ENCODE measurements at regions not wholly inside any gene's neighbourhood (a gene's known extent, or its start where the extent isn't known, plus 50 kb on each side); places are given as distances from the start of the nearest gene placed in this dataset.
"Not testable (repeated sequence)": the region's sequence is repeated elsewhere in the genome, so short reads cannot be mapped to it uniquely, and the experiment has no call there.

GRCh38 chr20:20791664-20792568 lies 79.5 kb upstream of the RALGAPA2 start:
- no peak for DNase-seq

- DNase-seq, result no peak
Measured at GRCh38 chr20:20788308-20788707, 75.9 kb upstream of the RALGAPA2 start.

DNA sequence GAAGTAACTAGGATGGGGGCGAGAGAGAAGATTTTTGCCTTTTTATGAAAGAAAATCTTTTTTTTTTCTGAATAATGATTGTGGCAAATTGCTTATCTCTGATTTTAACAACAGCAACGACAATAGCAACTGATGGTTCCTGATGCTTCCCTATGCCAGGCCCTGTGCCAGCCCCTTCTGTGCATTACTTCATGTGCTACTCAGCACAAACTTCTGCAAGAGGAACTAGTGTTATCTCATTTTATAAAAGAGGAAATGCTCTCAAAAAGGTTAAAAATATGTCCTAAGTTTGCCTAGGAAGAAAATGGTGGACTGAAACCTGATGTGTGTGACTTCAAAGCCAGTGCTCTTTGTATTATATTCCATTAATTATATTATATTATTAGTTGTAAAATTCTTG lies 74.0 kb upstream of the RALGAPA2 start:
- DNase-seq, result no peak

DNA sequence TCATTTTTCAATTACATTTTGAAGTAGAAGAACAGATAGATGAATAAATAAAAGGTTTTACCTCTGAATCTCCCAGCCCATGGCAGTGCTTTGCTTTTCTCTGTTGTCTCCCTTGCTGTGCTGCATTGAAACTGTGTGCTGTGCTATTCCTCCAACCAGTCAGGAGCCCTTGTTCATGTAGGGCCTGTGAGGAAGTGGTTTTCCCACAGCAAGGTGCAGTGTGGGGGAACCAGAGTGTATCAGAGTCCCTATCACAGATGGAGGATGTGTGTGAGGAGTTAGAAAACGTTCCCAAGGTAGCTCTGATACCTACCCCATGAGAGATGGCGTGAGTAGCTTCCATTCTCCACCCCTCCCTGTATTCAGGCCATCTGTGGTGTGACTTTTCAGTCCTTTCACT lies 72.8 kb upstream of the RALGAPA2 start:
- no peak for DNase-seq

DNA sequence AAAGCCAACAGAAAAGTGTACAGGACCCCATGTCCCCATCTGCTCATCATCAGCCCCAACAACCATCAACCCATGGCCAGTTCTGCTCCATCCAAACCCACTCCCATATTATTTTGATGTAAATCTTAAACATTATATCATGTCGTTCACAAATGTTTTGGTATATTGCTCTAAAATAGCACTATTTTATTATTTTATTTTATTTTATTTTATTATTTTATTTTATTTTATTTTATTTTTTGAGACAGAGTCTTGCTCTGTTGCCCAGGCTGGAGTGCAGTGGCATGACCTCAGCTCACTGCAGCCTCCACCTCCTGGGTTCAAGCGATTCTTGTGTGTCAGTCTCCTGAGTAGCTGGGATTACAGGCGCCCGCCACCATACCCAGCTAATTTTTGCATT lies 72.0 kb upstream of the RALGAPA2 start:
- DNase-seq, result not testable (repeated sequence)

DNA sequence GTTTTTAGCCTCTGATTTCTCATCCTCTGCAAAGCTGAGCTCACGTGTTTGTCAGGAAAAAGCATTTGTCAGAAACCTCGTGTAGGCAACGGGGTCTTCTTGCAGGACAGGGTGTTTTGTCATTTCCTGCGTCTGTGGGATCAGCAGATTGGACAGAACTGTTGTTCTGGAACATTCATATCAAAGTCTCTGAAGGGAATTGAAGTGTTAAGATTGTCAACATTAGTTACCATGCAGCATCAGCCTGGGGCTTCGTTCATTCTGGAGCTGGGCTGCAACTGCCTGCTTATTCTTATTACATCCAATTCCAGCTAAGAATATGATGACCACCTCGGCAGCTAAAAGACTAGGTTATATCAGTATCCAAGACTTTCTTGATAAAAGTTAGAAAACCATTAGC lies 71.0 kb upstream of the RALGAPA2 start:
- DNase-seq, result no peak

- no peak for DNase-seq
Measured at GRCh38 chr20:20782755-20783154, 70.3 kb upstream of the RALGAPA2 start.

GRCh38 chr20:20782231-20782630 lies 69.8 kb upstream of the RALGAPA2 start:
- peak; percentile 36 for DNase-seq

- no peak for DNase-seq
Measured at GRCh38 chr20:20781029-20781428, 68.6 kb upstream of the RALGAPA2 start.

DNA sequence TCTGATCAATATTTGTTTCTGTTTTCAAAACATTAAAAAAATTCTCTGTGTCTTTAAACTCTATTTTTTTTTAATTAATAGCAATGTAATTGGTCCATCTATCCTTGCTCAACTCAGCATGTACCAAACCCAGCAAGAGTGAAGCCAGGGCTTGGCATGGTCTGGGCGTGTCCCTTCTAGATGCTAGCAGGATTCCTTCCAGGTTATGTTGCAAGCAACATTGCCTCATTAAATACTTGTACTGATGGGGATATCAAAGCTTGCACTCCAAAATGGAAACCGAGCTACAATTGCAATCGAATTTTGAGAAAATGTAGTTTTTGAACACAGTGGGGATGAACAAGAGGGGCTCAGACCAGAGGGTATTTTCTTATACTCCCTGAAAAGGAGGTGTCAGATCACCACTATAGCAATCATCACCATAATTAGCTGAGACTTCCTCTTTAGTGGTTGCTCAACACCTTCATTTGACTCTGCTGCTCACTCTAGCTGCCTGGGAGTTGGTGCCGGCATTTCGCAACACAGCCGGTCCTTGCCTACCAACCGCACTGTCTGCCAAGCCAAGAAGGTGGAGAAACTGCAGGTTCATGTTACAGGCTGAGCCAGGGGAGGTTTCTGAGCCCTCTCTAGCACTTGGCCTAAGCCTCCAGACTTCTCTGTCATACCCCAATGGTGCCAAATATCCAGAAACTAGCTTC lies 67.8 kb upstream of the RALGAPA2 start:
- DNase-seq, result no peak

- DNase-seq, result peak; percentile 83
Measured at GRCh38 chr20:20778676-20779075, 66.2 kb upstream of the RALGAPA2 start.

DNA sequence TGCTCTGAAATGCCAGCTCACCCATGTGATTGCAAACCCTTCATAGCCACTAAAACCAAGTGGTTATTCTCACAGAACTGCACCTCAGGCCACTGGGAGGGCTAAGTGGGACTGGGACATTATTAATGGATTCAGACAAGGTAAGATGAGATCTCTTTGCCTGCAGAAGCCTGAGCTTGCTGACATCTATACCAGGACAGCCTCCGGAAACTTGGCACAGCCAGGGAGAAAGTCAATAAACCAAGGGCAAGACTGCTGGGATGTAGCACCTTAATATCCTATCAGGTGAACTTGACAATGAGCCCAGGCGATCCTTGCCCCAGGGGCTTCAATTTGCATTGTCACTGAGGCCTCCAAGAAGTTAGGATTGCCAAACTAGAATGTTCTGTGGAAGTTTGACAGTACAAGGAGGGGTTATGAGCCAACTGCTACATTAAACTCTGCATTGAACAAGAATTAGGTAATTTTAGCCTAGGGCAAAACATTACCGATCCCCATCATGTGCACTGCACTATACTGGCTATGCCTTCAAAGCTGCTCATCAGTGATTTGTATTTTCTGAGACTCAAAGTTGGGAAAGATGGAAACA lies 60.1 kb upstream of the RALGAPA2 start:
- DNase-seq, result no peak

DNA sequence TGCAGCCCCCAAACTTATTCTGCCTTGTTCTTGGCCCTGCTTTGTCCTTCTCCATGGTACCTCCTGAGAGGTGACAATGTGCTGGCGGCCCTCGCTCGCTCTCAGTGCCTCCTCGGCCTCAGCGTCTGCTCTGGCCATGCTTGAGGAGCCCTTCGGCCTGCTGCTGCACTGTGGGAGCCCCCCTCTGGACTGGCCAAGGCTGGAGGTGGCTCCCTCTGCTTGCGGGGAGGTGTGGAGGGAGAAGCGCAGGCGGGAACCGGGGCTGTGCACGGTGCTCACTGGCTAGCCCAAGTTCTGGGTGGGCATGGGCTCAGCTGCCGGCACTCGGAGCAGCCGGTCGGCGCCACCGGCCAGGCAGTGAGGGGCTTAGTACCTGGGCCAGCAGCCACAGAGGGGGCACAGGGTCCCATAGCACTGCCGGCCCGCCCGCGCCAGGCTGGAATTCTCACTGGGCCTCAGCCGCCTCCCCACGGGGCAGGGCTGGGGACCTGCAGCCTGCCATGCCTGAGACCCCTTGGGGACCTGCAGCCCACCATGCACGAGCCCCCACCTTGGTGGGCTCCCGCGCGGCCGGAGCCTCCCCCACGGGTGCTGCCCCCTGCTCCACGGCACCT lies 55.9 kb upstream of the RALGAPA2 start:
- no peak for DNase-seq

DNA sequence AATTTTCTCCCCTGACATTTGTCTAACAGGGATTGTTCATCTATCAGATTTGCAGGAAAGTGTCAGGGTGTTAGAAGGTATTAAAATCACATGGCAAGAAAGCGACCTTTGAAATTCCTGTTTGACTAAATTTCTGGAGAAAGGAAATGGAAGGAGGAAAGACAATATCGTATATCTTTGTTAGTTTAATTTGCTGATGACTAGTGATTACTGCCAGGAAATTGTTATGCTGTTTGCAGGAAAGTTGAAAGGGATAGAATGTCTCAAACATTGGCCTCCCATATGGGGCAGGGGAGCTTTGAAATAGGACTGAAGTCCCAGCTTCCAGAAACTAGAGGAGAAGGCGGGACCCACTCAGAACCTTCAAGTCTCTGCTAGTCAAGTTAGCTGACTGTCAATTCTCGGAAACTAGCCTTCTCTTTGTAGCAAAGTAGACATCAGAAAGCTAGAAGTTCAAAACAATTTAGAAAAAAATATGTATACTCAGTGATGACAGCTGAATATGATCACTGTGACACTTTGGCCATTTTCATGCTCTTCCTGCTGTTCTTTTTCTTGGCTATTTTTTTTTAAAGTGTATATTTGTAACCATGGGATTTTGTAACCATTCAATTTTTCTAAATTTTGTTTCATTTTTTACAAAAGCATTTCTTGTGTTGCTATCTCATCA lies 53.4 kb upstream of the RALGAPA2 start:
- peak; percentile 23 for DNase-seq

- no peak for DNase-seq
Measured at GRCh38 chr20:20763650-20764049, 51.2 kb upstream of the RALGAPA2 start.
